NCI-H226 (cell line): ENCODE measurements at regions not wholly inside any gene's neighbourhood (a gene's known extent, or its start where the extent isn't known, plus 50 kb on each side); places are given as distances from the start of the nearest gene placed in this dataset.
"Not testable (repeated sequence)": the region's sequence is repeated elsewhere in the genome, so short reads cannot be mapped to it uniquely, and the experiment has no call there.

Source experiments
- DNase-seq: peaks from one replicate; pipeline ENCODE4 v3.0.0-alpha.2; 2015

- DNase-seq: no peak
These were observed 520.8 kb downstream of the GRIN2A start for GRCh38 chr16:9661336-9662017.

DNA sequence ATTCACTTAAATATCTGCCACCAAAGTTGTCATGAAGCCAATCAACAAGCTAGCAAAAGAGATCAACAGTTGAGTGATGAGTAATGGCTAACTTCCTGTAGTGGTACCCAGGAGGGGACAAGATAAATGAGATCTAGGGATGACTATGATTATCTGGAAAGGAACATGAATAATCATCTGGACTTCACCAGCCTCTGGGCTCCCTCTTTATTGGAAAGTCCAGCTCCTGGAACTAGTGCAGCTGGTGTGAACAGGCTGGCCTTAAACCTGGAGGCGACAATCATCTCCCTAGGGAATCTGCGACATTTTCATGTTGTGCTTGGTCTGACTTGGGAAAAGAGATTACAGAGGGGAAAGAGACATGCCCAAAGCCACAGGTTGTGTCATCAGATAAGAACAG is 518.6 kb downstream of the GRIN2A start:
- DNase-seq: no peak

DNA sequence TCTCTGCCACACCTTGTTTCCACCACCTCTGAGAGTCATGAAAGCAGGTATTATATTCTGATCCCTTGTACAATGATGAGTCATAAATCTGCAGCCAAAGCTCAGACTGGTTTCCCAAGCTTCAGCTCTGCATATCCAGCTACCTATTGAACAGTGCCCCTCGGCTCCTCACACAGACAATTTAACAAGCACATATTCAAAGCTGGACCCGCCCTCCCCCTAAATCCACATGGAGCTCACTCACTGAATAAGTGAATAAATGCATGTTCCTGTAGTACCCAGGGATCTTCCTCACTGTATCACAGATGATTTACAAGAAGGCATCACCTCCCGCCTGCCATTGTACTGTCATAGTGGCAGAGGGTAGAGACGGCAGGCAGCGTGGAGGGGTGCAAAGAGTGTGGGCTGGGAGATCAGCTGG is 516.4 kb downstream of the GRIN2A start:
- no peak for DNase-seq

DNA sequence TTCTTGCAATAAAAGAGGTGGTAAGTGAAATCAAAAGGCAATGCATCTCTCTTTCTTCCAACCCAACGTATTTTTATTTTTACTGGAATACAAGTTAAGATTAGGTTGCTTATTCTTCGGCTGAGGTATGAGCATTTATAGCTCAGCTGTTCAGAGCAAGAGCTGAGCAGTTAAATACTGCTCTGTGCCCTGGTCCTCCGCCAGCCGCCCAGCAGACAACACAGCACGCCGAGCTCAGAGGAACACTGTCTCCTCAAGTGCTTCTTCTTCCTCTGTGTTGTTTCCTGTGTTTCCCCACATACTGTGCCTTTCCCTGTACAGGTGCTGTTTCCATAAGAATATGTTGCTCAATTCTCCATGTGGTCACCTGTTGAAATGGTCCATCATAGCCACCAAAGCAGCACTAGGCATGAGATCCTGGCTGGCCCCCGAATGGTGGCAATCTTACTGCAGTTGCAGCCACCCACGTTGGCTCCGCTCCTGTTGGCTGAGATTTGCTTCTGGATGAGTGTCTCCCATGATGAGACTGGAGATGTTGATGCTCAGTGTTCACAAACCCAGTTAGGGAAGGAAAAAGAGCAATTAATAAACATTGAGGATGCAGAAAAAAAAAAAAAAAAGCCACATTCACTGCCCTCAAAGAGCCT is 515.3 kb downstream of the GRIN2A start:
- no peak for DNase-seq

DNA sequence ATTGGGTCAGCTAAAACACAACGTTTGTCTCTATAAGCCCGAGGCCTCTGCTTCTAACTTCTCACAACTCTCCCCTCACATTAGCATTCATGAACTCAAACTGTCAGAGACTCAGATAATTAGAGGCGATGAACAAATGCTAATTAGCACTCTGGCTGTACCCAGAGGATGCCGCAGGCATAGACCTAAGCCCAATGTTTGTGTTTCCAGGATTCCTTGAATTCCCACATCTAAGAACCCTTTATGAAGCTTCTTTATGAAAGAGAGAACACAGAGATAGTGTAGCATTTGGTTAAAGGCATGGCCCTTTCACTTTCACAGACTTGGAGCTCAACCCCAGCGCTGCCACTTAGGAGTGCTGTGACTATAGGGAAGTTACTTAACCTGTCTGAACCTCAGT is 512.2 kb downstream of the GRIN2A start:
- no peak for DNase-seq

DNA sequence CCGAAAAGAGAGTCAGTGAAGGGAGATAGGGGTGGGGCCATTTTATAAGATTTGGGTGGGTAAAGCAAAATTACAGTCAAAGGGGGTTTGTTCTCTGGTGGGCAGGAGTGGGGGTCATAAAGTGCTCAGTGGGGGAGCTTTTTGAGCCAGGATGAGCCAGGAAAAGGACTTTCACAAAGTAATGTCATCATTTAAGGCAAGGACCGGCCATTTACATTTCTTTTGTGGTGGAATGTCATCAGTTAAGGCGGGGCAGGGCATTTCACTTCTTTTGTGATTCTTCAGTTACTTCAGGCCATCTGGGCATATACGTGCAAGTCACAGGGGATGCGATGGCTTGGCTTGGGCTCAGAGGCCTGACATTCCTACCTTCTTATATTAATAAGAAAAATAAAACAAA is 511.6 kb downstream of the GRIN2A start:
- not testable (repeated sequence) for DNase-seq

DNA sequence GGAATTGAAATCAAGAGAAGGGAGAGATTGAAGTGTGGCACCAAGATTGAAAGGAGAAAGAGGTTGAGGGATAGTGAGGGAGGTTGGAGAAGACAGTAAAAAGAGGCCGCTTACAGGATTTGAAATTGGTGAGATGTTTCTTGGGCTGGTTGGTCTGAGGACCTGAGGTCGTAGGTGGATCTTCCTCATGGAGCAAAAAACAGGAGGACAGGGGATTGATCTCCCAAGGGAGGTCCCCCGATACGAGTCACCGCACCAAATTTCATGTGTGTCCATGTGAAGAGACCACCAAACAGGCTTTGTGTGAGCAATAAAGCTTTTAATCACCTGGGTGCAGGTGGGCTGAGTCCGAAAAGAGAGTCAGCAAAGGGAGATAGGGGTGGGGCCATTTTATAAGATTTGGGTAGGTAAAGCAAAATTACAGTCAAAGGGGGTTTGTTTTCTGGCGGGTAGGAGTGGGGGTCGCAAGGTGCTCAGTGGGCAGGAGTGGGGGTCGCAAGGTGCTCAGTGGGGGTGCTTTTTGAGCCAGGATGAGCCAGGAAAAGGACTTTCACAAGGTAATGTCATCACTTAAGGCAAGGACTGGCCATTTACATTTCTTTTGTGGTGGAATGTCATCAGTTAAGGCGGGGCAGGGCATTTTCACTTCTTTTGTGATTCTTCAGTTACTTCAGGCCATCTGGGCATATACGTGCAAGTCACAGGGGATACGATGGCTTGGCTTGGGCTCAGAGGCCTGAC is 505.5 kb downstream of the GRIN2A start:
- DNase-seq: not testable (repeated sequence)

DNA sequence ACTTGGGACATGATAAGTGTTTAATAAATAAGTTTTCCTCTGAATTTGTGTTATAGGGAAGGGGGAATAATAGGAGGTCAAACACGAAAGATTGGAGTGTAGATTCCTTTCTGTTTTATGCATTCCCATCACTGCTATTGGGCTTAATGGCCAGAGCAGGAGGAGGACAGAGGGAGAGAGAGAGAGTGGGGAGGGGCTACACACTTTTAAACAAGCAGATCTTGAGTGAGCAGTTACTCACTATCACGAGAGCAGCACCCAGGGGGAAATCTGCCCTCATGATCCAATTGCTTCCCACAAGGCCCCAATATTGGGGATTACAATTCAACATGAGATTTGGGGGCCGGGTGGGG is 505.0 kb downstream of the GRIN2A start:
- no peak for DNase-seq

- no peak for DNase-seq
These were observed 502.9 kb downstream of the GRIN2A start for GRCh38 chr16:9679213-9679767.

DNA sequence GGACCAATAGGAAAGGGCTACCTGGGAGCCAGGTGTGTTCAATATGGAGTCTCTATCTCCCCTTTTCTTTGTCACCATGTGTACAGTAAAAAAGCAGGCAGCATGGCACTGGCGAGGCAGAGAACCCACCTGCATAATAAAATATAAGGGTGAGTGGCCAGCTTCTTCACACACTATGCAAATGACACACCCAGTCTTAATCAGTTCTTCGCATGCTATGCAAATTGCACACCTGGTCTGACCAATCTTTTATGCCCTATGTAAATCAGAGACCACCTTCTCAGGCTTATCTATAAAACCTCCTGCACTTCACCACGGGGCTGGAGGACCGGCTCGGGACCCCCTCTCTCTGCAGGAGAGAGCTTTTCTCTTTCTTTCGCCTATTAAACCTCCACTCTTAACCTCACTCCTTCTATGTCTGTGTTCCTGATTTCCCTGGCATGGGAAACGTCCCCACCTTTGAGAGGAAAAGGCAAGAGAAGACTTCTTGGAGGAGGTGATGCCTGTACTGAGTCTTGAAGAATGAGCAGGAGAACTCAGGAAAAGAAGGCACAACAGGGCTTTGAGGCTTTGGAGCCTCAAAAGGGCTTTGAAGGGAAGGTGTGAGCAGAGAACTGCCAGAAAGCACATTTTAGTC is 502.1 kb downstream of the GRIN2A start:
- DNase-seq: no peak

DNA sequence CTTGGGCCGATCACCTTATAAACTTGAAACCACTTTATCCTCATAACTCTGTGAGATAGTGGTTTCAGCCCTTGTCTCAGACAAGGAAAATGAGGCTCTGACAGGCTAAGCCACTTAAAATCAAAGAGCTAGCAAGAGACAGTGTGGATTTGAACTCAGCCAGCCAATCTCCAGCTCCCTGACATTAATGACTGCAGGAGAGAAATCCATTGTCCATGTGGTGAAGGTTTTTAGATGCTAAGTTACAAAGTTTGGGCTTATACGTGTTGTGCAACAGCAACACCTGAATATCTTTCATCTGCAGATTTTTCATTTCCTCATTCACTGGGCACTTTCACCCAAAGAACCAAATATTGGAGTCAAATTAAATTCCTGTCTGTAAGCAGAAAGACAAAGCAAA is 501.3 kb downstream of the GRIN2A start:
- DNase-seq: no peak

DNA sequence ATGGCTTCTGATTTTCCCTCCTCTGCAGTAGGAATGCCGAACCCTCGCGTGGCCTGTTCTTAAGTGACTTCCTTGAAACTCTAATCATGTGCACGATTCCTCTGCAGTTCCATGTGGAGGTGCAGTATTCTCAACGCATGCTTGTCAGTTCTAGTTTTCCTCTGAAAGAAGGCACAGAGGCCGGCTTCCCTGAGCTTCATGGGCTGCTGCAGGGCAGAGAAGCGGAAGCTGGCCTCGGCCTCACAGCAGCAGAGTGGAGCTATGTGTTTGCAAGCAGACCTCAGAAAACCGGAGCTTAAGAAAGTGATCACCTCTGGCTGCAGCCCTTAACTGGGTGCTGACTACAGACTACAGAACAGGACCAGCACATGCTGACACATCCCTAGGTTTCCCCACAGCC is 500.7 kb downstream of the GRIN2A start:
- DNase-seq: no peak

GRCh38 chr16:9682320-9682719 is 499.9 kb downstream of the GRIN2A start:
- no peak for DNase-seq

GRCh38 chr16:9683677-9684076 is 498.6 kb downstream of the GRIN2A start:
- no peak for DNase-seq

- DNase-seq: no peak
These were observed 494.4 kb downstream of the GRIN2A start for GRCh38 chr16:9687737-9688319.

DNA sequence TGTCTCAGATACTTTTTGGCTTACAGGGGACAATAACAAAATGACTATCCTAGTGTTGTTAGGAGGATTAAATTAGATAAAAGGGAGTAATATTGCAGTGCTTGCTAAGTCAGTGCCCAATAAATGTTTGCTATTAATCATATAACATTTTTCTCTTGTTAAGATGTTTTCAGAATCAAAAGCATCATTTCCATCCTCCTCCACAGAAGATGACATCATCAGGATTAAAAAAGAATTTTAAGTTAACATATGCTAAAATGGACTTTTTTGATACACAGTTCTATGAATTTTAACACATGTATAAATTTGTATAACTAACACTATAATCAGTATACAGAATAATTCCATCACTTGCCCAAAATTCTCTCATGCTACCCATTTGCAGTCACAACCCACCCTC is 492.6 kb downstream of the GRIN2A start:
- no peak for DNase-seq

DNA sequence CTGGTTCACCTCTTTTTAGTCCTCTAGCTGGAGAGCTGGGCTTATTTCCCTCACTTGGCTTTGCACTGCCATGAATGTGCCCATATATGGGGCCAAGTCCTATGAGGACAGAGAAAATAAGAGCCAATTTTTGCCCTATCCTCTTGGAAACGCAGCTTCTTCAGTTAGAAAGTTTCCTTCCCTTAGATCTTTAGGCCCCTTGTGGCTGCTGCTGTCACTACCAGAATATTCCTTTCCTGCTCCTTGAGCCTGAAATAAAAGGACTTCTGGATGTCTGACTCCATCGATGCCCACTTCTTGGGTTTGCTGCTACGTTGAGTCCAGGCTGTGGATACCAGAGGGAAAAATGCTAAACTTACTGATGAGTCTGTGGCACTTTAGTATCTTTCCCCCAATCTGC is 487.1 kb downstream of the GRIN2A start:
- no peak for DNase-seq
